ENCODE measurements at regions not wholly inside any gene's neighbourhood (a gene's known extent, or its start where the extent isn't known, plus 50 kb on each side); places are given as distances from the start of the nearest gene placed in this dataset.

DNA sequence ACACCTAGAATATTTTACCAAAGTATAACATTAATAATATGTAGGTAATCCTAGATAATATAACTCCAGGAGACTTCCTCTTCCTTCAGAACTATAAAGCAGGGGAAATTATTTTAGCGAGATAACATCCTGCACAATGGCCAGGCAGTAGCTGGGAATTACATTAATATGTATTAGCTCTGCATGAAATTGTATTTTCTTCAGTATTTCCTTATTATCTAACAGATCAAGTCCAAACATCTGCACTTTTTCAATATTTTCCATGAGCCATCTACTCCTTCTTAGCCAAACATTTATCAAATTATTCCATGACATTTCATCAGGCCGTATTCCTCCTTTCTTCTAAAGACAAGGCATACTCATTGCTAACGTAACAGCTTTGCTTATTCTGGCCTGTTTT, 98.8 kb upstream of the PCDH9 start (continued):
- TF ChIP-seq ZBTB40 (IDR thresholded peaks at IDR 0.05) (no peak), ZBTB40 (CRISPR knock-in tag; IDR thresholded peaks at IDR 0.05) (no peak), ZEB2 (IDR thresholded peaks at IDR 0.05) (no peak), PCBP1 (IDR thresholded peaks at IDR 0.05; ENCODE audit: low read depth, low read length, poor library complexity, severe bottlenecking) (no peak)

Data from K562 (cell line).